Mammary epithelial cell (primary cell): ENCODE measurements at regions not wholly inside any gene's neighbourhood (a gene's known extent, or its start where the extent isn't known, plus 50 kb on each side); places are given as distances from the start of the nearest gene placed in this dataset.

Experiments used
- CTCF ChIP-seq, 2 donors: IDR thresholded peaks in 1 of 2; conservative IDR thresholded peaks in 1 of 2; 2 replicates each; pipeline ENCODE4 v1.5.1; 2011 to 2012; ENCODE audit warnings: inconsistent platforms in 2 of 2, low read length in 2 of 2, mild to moderate bottlenecking in 2 of 2, control low read depth in 1 of 2, low read depth in 1 of 2; ENCODE audit not compliant: insufficient read depth in 1 of 2; ENCODE audit errors: extremely low read depth in 1 of 2
- EZH2 ChIP-seq: IDR thresholded peaks from 2 replicates; pipeline ENCODE4 v1.6.1; 2012; ENCODE audit warnings: low read length, inconsistent platforms, borderline replicate concordance

GRCh38 chr13:54390841-54391240 is 1362.2 kb downstream of the OLFM4 start:
- TF ChIP-seq CTCF (conservative IDR thresholded peaks at IDR 0.05 in 1 of 2, IDR thresholded peaks at IDR 0.05 in 1 of 2; ENCODE audit: extremely low read depth in 1 of 2, insufficient read depth in 1 of 2, low read depth in 1 of 2, low read length in 2 of 2) (no peak), EZH2 (no peak)
